Lower leg skin (tissue), 4 donors: ENCODE measurements at regions not wholly inside any gene's neighbourhood (a gene's known extent, or its start where the extent isn't known, plus 50 kb on each side); places are given as distances from the start of the nearest gene placed in this dataset.

ENCODE experiments used
- DNase-seq, 2 donors: peaks; one replicate each; pipeline ENCODE4 v3.0.0-alpha.2; 2019; ENCODE audit warnings: low spot score in 2 of 2
- H3K4me3 ChIP-seq: fragments of 200-600 bp; sonication (generic); 2 replicates; pipeline ENCODE4 v1.5.1; 2017; ENCODE audit warnings: mild to moderate bottlenecking, low read depth; ENCODE audit not compliant: poor library complexity, severe bottlenecking
- POLR2A ChIP-seq, 2 donors: fragments of 450-650 bp; IDR thresholded peaks; one replicate each; pipeline ENCODE4 v1.6.1; 2016 to 2017; ENCODE audit warnings: antibody characterized with exemption in 2 of 2, mild to moderate bottlenecking in 1 of 2, moderate library complexity in 1 of 2
- WGBS, 2 donors: methylation state at CpG; one replicate each; pipeline ENCODE4 v1.1.5; 2018; 5-methylcytosine and 5-hydroxymethylcytosine counted together
- intact Hi-C: fragments of 100-400 bp; cut with DNase I; formaldehyde crosslinking; loops from one replicate; pipeline ENCODE4 v1.15.0; 2023; ENCODE audit warnings: low total_unique reads
- TF ChIP-seq, protein P1 (sequence below), 3 donors: fragments of 450-650 bp; IDR thresholded peaks; one replicate each; pipeline ENCODE4 v1.5.1; 2016; ENCODE audit warnings: antibody characterized with exemption in 3 of 3, mild to moderate bottlenecking in 3 of 3, moderate library complexity in 2 of 3

DNA sequence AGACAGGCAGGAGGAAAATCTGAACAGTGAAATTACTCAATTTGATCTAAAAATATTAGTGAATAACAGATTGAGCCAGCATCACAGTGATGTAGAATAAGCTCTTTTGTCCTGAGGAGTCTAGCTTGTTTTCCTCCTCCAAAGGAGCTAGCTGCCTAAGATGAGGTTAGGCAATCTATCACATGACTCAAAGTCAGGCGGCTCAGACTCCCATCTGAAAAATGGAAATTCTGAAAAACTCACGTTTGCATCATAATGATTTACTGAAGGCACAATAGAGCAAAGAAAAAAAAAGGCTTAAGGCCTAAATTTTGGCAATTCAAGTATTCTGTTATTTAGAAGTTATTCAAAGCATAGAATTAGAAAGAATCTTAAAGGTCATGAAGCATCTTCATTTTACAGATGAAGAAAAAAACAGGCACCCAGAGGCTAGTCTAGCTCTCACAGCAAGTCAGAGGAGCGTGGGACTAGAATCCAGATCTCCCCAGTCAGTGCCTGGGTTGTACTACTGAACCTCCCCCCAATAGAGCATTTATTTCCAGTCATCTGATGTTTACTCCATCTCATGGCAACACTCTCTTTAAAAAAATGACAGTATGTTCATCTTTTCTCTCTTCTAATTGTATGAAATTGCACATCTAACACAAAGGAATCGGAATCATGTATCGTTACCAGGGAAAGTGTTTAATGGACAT, 62.5 kb upstream of the ATF3 start:
- 70 to 76% methylated on average over 5 of the region's 5 CpGs for WGBS, 2 donors
- DNase-seq, result peak in 1 of 2 donors; percentile 78
- TF ChIP-seq POLR2A (IDR thresholded peaks at IDR 0.05), result no peak
- TF ChIP-seq, protein P1, sequence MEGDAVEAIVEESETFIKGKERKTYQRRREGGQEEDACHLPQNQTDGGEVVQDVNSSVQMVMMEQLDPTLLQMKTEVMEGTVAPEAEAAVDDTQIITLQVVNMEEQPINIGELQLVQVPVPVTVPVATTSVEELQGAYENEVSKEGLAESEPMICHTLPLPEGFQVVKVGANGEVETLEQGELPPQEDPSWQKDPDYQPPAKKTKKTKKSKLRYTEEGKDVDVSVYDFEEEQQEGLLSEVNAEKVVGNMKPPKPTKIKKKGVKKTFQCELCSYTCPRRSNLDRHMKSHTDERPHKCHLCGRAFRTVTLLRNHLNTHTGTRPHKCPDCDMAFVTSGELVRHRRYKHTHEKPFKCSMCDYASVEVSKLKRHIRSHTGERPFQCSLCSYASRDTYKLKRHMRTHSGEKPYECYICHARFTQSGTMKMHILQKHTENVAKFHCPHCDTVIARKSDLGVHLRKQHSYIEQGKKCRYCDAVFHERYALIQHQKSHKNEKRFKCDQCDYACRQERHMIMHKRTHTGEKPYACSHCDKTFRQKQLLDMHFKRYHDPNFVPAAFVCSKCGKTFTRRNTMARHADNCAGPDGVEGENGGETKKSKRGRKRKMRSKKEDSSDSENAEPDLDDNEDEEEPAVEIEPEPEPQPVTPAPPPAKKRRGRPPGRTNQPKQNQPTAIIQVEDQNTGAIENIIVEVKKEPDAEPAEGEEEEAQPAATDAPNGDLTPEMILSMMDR (IDR thresholded peaks at IDR 0.05), result no peak
- no peak overlapping the region for H3K4me3 ChIP-seq
- intact Hi-C loops, result no loop called here

DNA sequence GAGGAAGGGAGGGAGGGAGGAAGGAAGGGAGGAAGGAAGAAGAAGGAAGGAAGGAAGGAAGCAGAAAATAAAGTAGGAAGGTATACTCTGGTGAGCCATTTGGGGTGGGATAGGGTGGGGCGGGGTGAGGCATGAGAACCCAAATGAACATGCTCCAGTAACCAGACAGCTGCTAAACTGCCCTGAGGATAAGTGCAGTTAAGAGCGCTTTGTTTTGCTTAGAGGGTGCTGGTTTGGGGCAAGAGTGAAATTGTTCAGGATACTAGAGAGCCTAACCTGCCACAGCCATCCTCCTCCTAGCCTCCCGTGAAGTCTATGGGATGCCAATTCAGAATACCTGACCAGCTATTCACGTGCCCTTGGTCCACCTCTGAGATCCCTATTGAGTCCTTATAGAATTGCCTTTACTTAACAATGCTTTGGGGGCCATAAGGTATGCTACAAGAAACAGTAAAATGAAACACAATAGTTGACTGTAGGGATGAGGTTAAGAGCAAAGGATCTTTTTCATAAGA, 59.0 kb upstream of the ATF3 start:
- WGBS, 2 donors, result 58 to 61% methylated on average over 4 of the region's 4 CpGs
- intact Hi-C loops, result no loop called here
- TF ChIP-seq, protein P1 (IDR thresholded peaks at IDR 0.05), result no peak
- TF ChIP-seq POLR2A (IDR thresholded peaks at IDR 0.05), result no peak
- no peak for DNase-seq
- H3K4me3 ChIP-seq, result no peak overlapping the region

DNA sequence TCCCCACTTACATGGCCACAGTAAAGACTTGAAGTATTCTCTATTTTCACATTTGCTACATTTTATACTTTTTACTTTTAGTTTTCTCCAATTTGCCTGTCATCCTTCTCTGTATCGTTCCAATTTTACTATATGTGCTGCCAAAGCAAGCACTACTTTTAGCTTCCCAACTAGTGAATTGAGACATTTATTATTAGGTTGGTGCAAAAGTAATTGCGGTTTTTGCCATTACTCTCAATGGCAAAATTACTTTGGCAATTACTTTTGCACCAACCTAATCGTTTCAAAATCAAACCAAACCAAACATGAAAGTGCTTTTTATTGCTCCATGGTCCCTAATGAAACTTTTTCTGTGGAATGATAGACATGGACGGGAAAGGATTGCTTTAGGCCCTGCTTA, 56.6 kb upstream of the ATF3 start:
- DNase-seq, result no peak
- intact Hi-C loops, result no loop called here
- TF ChIP-seq, protein P1 (IDR thresholded peaks at IDR 0.05), result no peak
- no peak for TF ChIP-seq POLR2A (IDR thresholded peaks at IDR 0.05)
- WGBS, 2 donors, result 75 to 78% methylated on average over 4 of the region's 4 CpGs
- H3K4me3 ChIP-seq, result no peak overlapping the region

DNA sequence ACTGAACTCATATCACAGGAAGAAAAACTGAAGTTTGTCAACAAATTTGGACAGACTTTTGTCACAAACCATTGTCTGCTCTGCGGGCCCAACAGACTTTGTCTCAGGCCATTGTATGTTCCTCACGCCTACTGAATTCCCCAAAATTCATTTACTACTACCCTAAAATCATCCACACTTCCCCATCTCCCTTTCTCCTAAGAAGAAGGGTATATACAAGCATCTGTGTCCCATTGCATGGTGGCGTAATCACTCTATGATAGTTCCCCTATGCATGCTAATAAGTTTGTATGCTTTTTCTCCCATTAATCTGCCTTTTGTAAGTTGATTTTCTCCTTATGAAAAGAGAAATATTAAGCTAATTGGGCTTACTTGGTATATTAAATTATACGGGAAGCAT, 54.9 kb upstream of the ATF3 start:
- H3K4me3 ChIP-seq, result no peak overlapping the region
- no peak for DNase-seq
- intact Hi-C loops, result no loop called here
- TF ChIP-seq POLR2A (IDR thresholded peaks at IDR 0.05), result no peak
- TF ChIP-seq, protein P1 (IDR thresholded peaks at IDR 0.05), result no peak
- WGBS, 2 donors, result 69 to 88% methylated on average over 4 of the region's 4 CpGs

DNA sequence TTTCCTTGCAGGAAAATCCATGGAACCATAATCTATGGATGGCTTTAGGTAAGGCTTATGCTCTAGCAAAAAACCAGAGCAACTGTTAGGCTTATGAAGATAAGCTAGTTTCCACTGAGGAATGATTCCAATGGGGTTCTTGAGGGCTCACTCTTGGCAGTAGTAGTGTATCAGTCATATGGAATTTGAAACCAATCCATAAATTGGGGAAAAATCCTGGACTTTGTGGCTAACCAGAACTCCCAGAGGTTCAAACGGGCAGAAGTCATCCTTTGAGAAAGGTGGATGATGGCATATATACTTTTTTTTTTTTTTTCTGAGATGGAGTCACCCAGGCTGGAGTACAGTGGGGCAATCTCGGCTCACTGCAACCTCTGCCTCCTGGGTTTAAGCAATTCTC, 54.2 kb upstream of the ATF3 start:
- TF ChIP-seq, protein P1 (IDR thresholded peaks at IDR 0.05), result no peak
- no peak for TF ChIP-seq POLR2A (IDR thresholded peaks at IDR 0.05)
- DNase-seq, result no peak
- WGBS, 2 donors, result 86 to 94% methylated on average over 2 of the region's 2 CpGs
- no peak overlapping the region for H3K4me3 ChIP-seq
- intact Hi-C loops, result no loop called here

DNA sequence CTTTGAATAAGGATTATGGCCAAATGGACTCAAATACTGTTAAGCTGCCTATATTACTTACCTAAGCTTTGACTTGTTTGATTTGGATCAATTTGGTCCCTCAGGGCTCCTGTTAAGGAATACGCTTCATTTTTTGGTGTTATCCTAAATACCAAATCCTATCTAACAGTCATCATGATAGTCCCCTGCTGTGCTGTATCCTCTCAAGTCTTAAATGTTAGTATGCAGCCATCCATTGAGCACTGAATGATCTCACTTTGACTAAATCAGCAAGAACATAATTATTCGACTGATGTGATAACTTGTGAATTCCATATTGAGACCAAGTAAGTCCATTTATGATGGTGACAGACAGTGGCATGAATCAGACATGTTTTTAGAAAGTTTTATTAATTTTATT, 53.1 kb upstream of the ATF3 start:
- intact Hi-C loops, result no loop called here
- TF ChIP-seq, protein P1 (IDR thresholded peaks at IDR 0.05), result no peak
- TF ChIP-seq POLR2A (IDR thresholded peaks at IDR 0.05), result no peak
- no peak overlapping the region for H3K4me3 ChIP-seq
- DNase-seq, result no peak
- WGBS, 2 donors, result 77 to 87% methylated on average over 2 of the region's 2 CpGs
